GM12864 (cell line): ENCODE measurements at regions not wholly inside any gene's neighbourhood (a gene's known extent, or its start where the extent isn't known, plus 50 kb on each side); places are given as distances from the start of the nearest gene placed in this dataset.

ENCODE experiments used
- DNase-seq: peaks from one replicate; pipeline ENCODE4 v3.0.0-alpha.2; 2011; ENCODE audit warnings: low read depth
- H3K4me3 ChIP-seq: 2 replicates; pipeline ENCODE4 v1.5.1; 2011; ENCODE audit warnings: mild to moderate bottlenecking, low read depth, low read length, control low read depth
- TF ChIP-seq, protein P1 (sequence below): IDR thresholded peaks from 2 replicates; pipeline ENCODE4 v1.5.1; 2011; ENCODE audit warnings: low read depth, mild to moderate bottlenecking, moderate library complexity, low read length, control low read depth, inconsistent platforms; ENCODE audit errors: missing control alignments

DNA sequence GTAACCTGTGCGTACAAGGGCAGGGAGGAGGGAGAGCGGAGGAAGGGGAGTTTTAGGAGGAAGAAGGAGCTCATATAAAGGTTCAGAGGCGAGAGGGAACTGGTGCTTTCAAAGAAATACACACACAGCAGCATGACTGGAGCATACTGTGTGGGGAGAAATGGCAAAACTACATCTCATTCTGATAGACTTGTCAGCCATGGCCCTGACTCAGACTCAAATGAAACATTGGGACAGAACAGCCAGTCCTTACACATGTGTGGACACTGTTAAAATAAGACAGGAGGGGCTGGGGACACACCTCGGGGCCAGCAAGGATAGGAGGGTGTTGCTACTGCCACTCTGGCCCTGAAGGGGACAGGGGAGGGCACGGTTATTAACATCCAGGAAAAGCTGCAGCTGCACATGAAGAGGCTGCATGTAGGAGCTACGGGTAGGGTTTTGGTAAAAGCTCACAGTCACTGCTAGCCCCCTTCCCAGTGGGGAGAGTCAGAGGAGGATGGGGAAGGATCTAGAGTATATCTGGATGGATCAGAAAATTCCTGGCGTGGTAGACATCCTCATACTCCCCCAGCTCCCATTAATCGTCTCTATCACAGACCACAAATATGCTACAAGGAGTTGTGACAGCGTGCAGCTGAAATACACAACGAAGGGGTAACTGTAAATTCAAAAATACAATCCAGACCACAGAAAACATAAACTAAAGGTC is 110.5 kb downstream of the GATA6 start:
- DNase-seq = no peak
- H3K4me3 ChIP-seq = no peak overlapping the region
- TF ChIP-seq, protein P1, sequence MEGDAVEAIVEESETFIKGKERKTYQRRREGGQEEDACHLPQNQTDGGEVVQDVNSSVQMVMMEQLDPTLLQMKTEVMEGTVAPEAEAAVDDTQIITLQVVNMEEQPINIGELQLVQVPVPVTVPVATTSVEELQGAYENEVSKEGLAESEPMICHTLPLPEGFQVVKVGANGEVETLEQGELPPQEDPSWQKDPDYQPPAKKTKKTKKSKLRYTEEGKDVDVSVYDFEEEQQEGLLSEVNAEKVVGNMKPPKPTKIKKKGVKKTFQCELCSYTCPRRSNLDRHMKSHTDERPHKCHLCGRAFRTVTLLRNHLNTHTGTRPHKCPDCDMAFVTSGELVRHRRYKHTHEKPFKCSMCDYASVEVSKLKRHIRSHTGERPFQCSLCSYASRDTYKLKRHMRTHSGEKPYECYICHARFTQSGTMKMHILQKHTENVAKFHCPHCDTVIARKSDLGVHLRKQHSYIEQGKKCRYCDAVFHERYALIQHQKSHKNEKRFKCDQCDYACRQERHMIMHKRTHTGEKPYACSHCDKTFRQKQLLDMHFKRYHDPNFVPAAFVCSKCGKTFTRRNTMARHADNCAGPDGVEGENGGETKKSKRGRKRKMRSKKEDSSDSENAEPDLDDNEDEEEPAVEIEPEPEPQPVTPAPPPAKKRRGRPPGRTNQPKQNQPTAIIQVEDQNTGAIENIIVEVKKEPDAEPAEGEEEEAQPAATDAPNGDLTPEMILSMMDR = no peak

DNA sequence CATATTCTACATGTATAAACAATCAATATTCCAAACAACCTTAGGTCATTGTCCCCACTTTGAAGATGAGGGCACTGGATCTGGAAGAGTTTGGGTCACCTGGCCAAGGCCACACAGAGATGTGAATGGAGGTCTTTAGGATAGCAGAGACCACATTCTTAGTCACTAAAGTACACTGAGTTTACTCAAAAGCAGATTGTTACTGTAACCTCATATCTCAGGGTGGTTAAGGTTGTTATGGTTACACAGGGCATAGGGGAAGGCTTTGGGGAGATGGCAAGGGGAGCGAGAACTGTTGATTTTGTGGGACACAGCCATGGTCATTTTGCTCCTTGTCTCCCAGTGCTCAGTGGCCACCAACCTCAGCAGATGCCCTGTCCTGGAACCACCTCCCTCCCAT is 109.4 kb downstream of the GATA6 start:
- DNase-seq = no peak
- TF ChIP-seq, protein P1 = no peak
- H3K4me3 ChIP-seq = no peak overlapping the region

DNA sequence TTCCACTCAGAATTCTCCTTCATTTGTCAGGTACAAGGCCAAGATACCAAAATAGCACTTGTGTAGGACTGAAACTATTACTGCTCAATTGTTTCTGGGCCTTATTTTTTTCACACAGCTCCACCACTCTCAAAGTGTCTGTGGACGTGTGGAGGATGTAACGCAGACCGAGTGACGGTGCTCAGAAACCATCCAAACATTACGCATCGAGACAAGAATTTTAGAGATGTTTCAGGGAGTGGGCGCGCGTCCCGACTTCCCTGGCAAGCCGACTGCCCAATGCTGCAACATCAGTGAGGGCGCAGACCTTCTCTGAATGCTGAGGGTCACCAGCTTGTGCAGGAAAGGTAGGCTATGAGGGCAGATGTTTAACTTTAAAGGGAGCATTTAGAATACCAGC is 108.4 kb downstream of the GATA6 start:
- TF ChIP-seq, protein P1 = no peak
- no peak for DNase-seq

DNA sequence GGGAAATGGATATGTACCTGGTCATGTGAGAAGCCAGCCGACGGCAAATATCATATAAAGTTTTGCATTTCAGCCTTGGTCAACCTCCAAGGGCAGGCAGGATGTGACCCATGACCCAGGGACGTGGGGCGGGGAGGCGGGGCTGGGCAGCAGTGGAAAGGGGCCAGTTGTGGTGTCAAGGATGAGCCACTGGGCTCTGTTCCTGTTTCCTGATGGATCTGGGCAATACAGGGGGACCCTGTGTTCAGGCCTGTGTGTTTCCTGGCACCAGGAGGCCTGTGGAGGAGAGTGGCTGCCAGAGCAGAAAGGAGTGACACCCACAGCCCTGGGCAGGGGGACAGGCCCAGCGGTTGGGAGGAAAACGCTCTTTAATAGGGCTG is 106.9 kb downstream of the GATA6 start:
- TF ChIP-seq, protein P1 = no peak
- no peak overlapping the region for H3K4me3 ChIP-seq
- DNase-seq = no peak

More for the DNA sequence above, 108.4 kb downstream of the GATA6 start:
- H3K4me3 ChIP-seq = no peak overlapping the region

DNA sequence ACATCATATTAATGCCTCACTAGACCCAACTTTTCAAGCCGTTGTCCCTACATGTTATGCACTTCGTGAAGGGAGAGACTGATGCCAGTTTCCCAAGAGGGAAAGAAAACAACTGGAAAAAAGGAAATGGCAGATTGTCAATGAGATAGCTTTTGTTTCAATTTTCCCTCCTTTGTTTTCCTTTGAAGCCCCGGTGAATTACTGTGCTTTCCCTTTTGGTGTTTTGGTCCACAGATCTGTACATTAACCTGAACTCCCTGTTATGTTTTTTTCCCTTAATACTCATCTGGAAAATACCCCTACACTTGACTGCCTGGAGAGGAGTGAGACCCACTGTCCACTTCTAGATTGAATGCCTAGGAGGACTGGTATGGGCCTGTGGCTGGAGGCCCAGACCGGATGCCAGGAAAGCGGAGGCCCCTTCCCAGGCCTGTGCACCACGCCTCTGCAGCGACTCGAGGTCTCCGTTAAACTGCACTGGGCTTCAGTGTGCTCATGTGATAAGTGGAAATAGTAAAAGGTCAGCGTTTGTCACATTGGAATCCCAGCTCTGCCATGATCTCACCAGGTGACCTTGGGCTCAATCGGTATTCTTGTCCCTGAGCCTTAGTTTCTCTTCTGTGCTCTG is 106.4 kb downstream of the GATA6 start:
- DNase-seq = no peak
- TF ChIP-seq, protein P1 = no peak
- H3K4me3 ChIP-seq = no peak overlapping the region

DNA sequence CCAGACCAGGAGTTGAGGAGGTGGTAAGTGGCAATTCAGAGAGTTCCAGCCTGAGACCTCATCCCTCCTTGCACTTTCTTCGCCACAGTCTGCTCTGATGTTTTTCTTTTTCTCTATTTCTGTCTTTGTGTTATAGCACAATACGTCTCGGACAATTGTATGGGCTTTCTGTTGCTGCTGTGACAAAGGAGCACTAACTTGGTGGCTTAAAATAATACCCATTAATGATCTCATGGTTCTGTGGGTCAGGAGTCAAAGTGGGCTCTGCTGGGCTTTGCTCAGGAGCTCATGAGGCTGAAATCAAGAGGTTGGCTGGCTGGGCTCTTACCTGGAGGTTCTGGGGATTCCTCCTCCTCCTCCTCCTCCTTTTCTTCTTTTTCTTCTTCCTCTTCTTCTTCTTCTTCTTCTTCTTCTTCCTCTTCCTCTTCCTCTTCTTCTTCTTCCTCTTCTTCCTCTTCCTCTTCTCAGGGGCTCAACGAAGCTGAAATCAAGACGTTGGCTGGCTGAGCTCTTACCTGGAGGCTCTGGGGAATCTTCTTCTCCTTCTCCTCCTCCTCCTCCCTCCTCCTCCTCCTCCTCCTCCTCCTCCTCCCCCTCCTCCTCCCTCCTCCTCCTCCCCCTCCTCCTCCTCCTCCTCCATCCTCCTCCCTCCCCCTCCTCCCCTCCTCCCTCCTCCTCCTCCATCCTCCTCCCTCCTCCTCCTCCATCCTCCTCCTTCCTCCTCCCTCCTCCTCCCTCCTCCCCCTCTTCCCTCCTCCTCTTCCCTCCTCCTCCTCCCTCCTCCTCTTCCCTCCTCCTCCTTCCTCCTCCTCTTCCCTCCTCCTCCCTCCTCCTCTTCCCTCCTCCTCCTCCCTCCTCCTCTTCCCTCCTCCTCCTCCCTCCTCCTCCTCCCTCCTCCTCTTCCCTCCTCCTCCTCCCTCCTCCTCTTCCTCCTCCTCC is 104.0 kb downstream of the GATA6 start:
- no peak for DNase-seq
- H3K4me3 ChIP-seq = no peak overlapping the region
- TF ChIP-seq, protein P1 = no peak
